SK-N-SH (cell line): ENCODE measurements at regions not wholly inside any gene's neighbourhood (a gene's known extent, or its start where the extent isn't known, plus 50 kb on each side); places are given as distances from the start of the nearest gene placed in this dataset.
A peak's percentile ranks its signal among the peaks of the same experiment; 100 is the strongest.
"Not testable (repeated sequence)": the region's sequence is repeated elsewhere in the genome, so short reads cannot be mapped to it uniquely, and the experiment has no call there.

ENCODE experiments used
- CTCF ChIA-PET: fragments of 300-600, 350-600 bp; formaldehyde crosslinking; extraction: SDS; loops from one replicate; lab custom pipeline; 2021; lab: Yijun Ruan, JAX
- POLR2A ChIA-PET: fragments of 350-600 bp; sonication (Branson Sonifier 250); formaldehyde crosslinking; extraction: SDS; loops from one replicate; lab custom pipeline; 2020; ENCODE audit warnings: antibody characterized with exemption, inconsistent platforms; lab: Yijun Ruan, JAX
- DNase-seq: peaks from one replicate; pipeline ENCODE4 v3.0.0; 2012
- H2AFZ ChIP-seq: fragments of 200-600 bp; sonication (generic); 2 replicates; pipeline ENCODE4 v1.8.1; 2016; ENCODE audit warnings: antibody characterized with exemption, mild to moderate bottlenecking, low read depth
- H3F3A ChIP-seq: fragments of 200-600 bp; sonication (generic); replicated peaks from 2 replicates; pipeline ENCODE3; 2016; ENCODE audit warnings: antibody characterized with exemption, mild to moderate bottlenecking; ENCODE audit not compliant: insufficient read depth
- H3K27ac ChIP-seq, 2 experiments: fragments of 200-500 bp in 1 of 2; fragments of 200-600 bp in 1 of 2; sonication (Bioruptor generic) in 1 of 2; sonication (generic), shearing (Covaris generic) in 1 of 2; 2 replicates each; pipeline versions ENCODE4 v1.5.1 to v1.6.1; 2014 to 2016; ENCODE audit warnings: low read depth in 2 of 2, inconsistent platforms in 1 of 2, low read length in 1 of 2, mild to moderate bottlenecking in 1 of 2, mixed read lengths in 1 of 2
- H3K27me3 ChIP-seq: fragments of 200-600 bp; sonication (generic), shearing (Covaris generic); 2 replicates; pipeline ENCODE4 v1.6.1; 2016; ENCODE audit warnings: mixed run types; ENCODE audit not compliant: insufficient read depth
- H3K36me3 ChIP-seq, 2 experiments: fragments of 200-500 bp in 1 of 2; fragments of 200-600 bp in 1 of 2; sonication (Bioruptor generic) in 1 of 2; sonication (generic) in 1 of 2; replicated peaks in 1 of 2; 2 replicates each; pipeline versions ENCODE3 to v1.5.1; 2014 to 2016; ENCODE audit warnings: low read length in 1 of 2, mild to moderate bottlenecking in 1 of 2; ENCODE audit not compliant: insufficient read depth in 2 of 2, control insufficient read depth in 1 of 2
- H3K4me1 ChIP-seq, 2 experiments: fragments of 200-500 bp in 1 of 2; fragments of 200-600 bp in 1 of 2; sonication (Bioruptor generic) in 1 of 2; sonication (generic), shearing (Covaris generic) in 1 of 2; 2 replicates each; pipeline versions ENCODE4 v1.5.1 to v1.6.1; 2014 to 2016; ENCODE audit warnings: low read depth in 1 of 2, low read length in 1 of 2, mixed run types in 1 of 2; ENCODE audit not compliant: insufficient read depth in 2 of 2, control insufficient read depth in 1 of 2
- H3K4me2 ChIP-seq: fragments of 200-600 bp; sonication (generic), shearing (Covaris generic); 2 replicates; pipeline ENCODE4 v1.6.1; 2017; ENCODE audit warnings: mixed run types
- H3K4me3 ChIP-seq, 2 experiments: fragments of 200-500 bp in 1 of 2; fragments of 200-600 bp in 1 of 2; sonication (Bioruptor generic) in 1 of 2; sonication (generic), shearing (Covaris generic) in 1 of 2; 2 replicates each; pipeline versions ENCODE4 v1.5.1 to v1.8.1; 2014 to 2016; ENCODE audit warnings: low read depth in 2 of 2, inconsistent platforms in 1 of 2, low read length in 1 of 2, mild to moderate bottlenecking in 1 of 2, mixed read lengths in 1 of 2, moderate library complexity in 1 of 2
- H3K79me2 ChIP-seq: fragments of 200-600 bp; sonication (generic); 2 replicates; pipeline ENCODE4 v1.8.1; 2017; ENCODE audit warnings: mild to moderate bottlenecking; ENCODE audit not compliant: insufficient read depth
- H3K9ac ChIP-seq: fragments of 200-600 bp; sonication (generic); 2 replicates; pipeline ENCODE4 v1.6.1; 2017; ENCODE audit warnings: mixed run types
- H3K9me2 ChIP-seq: fragments of 200-600 bp; sonication (generic); 2 replicates; pipeline ENCODE4 v1.6.1; 2017; ENCODE audit warnings: mixed run types
- H3K9me3 ChIP-seq: fragments of 200-600 bp; sonication (generic); 2 replicates; pipeline ENCODE4 v1.6.1; 2017; ENCODE audit warnings: mixed run types, mild to moderate bottlenecking, moderate library complexity
- H4K20me1 ChIP-seq: fragments of 200-600 bp; sonication (generic); 2 replicates; pipeline ENCODE4 v1.6.1; 2017; ENCODE audit warnings: mild to moderate bottlenecking, mixed run types; ENCODE audit not compliant: insufficient read depth
- EP300 ChIP-seq, 2 experiments: IDR thresholded peaks; 2 replicates each; pipeline versions ENCODE4 v1.4.0 to v1.6.1; 2012; ENCODE audit warnings: borderline replicate concordance in 1 of 2, low read depth in 1 of 2, low read length in 1 of 2
- GATA2 ChIP-seq: sonication (generic); formaldehyde crosslinking; IDR thresholded peaks from 2 replicates; pipeline ENCODE4 v1.5.0; 2020; ENCODE audit warnings: mild to moderate bottlenecking, missing genetic modification reagents
- MAX ChIP-seq: IDR thresholded peaks from 2 replicates; pipeline ENCODE4 v1.4.0; 2012; ENCODE audit warnings: low read depth
- RCOR1 ChIP-seq: fragments of 150-350 bp; IDR thresholded peaks from 2 replicates; pipeline ENCODE4 v1.6.1; 2017; ENCODE audit warnings: antibody characterized with exemption, low read length
- WGBS: methylation state at CpG from one replicate; pipeline ENCODE4 v1.1.6; 2017; ENCODE audit warnings: low lambda C conversion rate; 5-methylcytosine and 5-hydroxymethylcytosine counted together
- TF ChIP-seq, protein P1 (sequence below): fragments of 150-350 bp; IDR thresholded peaks from 2 replicates; pipeline ENCODE4 v1.6.1; 2016; ENCODE audit warnings: mild to moderate bottlenecking, low read depth, low read length
- TF ChIP-seq, protein P2 (sequence below): fragments of 150-350 bp; IDR thresholded peaks from 2 replicates; pipeline ENCODE4 v1.6.1; 2017; ENCODE audit warnings: antibody characterized with exemption, low read length, low read depth, borderline replicate concordance

- WGBS = 38% methylated on average over 5 of the region's 5 CpGs
- peaks cover 0 to 37% of the 10 kb centered on the region in 2 experiments; a peak in 1 of 4 replicates for H3K4me1 ChIP-seq
- no peak overlapping the region for H2AFZ ChIP-seq
- H3K36me3 ChIP-seq = no peaks in the 10 kb centered on the region
- TF ChIP-seq, protein P1, sequence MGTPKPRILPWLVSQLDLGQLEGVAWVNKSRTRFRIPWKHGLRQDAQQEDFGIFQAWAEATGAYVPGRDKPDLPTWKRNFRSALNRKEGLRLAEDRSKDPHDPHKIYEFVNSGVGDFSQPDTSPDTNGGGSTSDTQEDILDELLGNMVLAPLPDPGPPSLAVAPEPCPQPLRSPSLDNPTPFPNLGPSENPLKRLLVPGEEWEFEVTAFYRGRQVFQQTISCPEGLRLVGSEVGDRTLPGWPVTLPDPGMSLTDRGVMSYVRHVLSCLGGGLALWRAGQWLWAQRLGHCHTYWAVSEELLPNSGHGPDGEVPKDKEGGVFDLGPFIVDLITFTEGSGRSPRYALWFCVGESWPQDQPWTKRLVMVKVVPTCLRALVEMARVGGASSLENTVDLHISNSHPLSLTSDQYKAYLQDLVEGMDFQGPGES = no peak
- TF ChIP-seq MAX (no peak), GATA2 (CRISPR knock-in tag) (no peak), RCOR1 (no peak), EP300 (IDR thresholded peaks at IDR 0.05; ENCODE audit: borderline replicate concordance in 1 of 2, low read depth in 1 of 2, low read length in 1 of 2) (no peak)
- TF ChIP-seq, protein P2, sequence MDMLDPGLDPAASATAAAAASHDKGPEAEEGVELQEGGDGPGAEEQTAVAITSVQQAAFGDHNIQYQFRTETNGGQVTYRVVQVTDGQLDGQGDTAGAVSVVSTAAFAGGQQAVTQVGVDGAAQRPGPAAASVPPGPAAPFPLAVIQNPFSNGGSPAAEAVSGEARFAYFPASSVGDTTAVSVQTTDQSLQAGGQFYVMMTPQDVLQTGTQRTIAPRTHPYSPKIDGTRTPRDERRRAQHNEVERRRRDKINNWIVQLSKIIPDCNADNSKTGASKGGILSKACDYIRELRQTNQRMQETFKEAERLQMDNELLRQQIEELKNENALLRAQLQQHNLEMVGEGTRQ = no peak
- TF ChIP-seq, all 33 proteins: peak for 0
- H3K9ac ChIP-seq = no peak overlapping the region
- no peaks in the 10 kb centered on the region for H3K9me3 ChIP-seq
- no peaks in the 10 kb centered on the region for H3K9me2 ChIP-seq
- no peaks in the 10 kb centered on the region for H3F3A ChIP-seq
- no peak overlapping the region for H3K27ac ChIP-seq
- no peaks in the 10 kb centered on the region for H3K27me3 ChIP-seq
- no peak for DNase-seq
- no peaks in the 10 kb centered on the region for H4K20me1 ChIP-seq
- no peak overlapping the region for H3K4me2 ChIP-seq
- ChIA-PET POLR2A (no interaction called here), CTCF (interaction anchor here (1.3 kb wide), 1 partner anchor 119 kb away, joined by 3 read pairs; no protein-coding TSS in a partner anchor)
- no peaks in the 10 kb centered on the region for H3K79me2 ChIP-seq
- no peak overlapping the region for H3K4me3 ChIP-seq
These were observed 278.3 kb downstream of the ADGRD1 start for GRCh38 chr12:131232036-131232435.

DNA sequence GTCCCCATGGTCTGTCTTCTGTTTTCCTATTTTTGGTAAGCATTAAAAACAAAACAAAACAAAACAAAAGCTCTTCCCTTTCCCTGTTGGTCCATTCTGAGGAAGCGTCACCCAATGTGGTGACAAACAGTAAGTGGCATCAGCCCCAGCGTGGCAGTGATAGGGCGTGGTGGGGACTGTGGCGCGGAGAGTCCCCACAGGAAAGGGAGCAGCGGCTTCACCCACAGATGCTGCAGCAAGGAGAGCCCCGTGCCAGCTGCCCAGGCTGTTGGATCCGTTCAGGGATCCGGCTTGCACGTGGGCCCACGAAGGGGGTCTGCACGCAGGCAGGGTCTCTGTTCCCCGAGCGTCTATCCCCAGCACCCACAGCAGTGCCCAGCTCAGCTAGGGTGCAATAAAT, 279.2 kb downstream of the ADGRD1 start:
- H3K9me3 ChIP-seq, POLR2A ChIA-PET, H4K20me1 ChIP-seq, H3K9ac ChIP-seq, H3K27me3 ChIP-seq, H3K79me2 ChIP-seq, DNase-seq, H2AFZ ChIP-seq, H3K4me2 ChIP-seq, H3F3A ChIP-seq, H3K36me3 ChIP-seq, H3K27ac ChIP-seq, H3K9me2 ChIP-seq, H3K4me3 ChIP-seq: not testable (repeated sequence)
- H3K4me1 ChIP-seq = peaks cover 0 to 32% of the 10 kb centered on the region in 2 experiments; a peak in 1 of 4 replicates
- WGBS = 72% methylated on average over 6 of the region's 14 CpGs
- CTCF ChIA-PET = interaction anchor here (1.3 kb wide), 1 partner anchor 120 kb away, joined by 3 read pairs; no protein-coding TSS in a partner anchor

DNA sequence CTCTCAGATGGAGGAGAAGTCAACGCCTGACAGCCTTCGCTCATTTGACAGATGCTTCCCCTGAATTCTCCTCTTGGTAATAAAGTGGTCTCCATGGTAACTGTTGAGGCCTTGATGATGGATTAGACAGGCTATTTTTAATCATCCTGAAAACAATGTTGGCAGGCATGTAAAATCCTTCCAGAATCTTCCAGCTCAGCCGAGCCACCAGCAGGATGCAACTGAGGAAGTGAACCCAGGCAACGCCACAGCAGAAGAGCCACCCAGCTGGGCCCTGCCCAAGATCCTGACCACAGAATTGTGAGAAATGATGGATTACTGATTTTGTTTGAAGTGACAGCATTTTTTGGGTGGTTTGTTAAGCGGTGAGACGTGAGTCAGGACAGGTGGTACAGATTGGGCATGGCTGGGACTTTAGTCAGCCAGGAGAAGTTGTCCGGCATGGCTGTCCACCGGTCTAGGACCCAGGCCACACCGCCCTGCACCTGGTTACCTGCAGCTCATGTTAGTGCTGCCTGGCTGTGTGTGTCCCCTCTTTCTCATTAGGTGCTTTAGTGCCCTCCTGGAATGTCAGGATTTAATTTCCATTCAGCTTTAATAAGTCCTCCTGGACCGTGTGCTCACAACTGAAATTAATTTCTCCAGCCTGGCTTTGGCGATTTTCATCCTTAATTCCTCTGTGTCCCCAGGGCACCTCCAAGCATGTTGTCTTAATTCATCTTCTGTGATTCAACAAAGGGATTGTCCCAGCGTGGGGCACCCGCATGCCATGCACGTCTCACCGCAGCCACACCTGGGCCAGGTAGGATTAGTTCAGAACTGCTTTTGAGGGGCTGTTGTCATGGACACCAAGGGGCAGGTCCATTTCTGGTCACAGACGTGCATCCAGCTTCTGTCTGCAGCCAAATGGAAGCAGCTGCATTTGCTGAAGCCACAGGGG, 280.4 kb downstream of the ADGRD1 start:
- POLR2A ChIA-PET, CTCF ChIA-PET, H3K9me2 ChIP-seq, H3F3A ChIP-seq, H3K36me3 ChIP-seq, DNase-seq, H3K9ac ChIP-seq, H3K27me3 ChIP-seq, H3K9me3 ChIP-seq, H4K20me1 ChIP-seq, H2AFZ ChIP-seq, H3K4me3 ChIP-seq, H3K4me2 ChIP-seq, H3K79me2 ChIP-seq: not testable (repeated sequence)
- WGBS = 36% methylated on average over 11 of the region's 16 CpGs
- H3K4me1 ChIP-seq = peaks cover 0 to 28% of the 10 kb centered on the region in 2 experiments; a peak in 1 of 4 replicates
- H3K27ac ChIP-seq = peak overlapping the region in 1 of 2 experiments; percentile 28; a peak in 1 of 4 replicates

DNA sequence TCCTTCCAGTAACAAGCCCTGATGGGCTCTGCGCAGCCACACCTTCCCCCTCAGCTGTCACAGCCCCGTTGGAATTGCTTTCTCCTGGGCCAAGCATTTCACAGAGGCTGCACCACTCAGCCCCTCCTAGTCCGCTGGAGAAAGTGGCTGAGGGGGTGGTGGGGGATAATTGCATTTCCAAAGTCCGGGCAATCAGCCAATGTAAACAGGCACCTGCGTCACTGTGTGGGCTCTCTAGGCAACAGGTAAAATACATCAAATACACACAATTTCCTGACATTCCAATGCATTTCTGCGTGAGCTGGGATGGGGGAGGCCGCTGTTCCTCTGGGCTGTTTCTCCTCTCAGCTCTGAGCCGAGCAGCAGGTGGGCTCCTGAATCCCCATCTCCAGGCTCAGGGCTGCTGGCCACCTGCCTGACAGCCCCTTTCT, 281.1 kb downstream of the ADGRD1 start:
- H3K9me3 ChIP-seq, H3K4me3 ChIP-seq, CTCF ChIA-PET, H3K27me3 ChIP-seq, H3K4me2 ChIP-seq, DNase-seq, H3K9me2 ChIP-seq, H3K79me2 ChIP-seq, H3K27ac ChIP-seq, H3K9ac ChIP-seq, POLR2A ChIA-PET, H4K20me1 ChIP-seq, H2AFZ ChIP-seq, H3K36me3 ChIP-seq, H3F3A ChIP-seq: not testable (repeated sequence)
- peaks cover 0 to 21% of the 10 kb centered on the region in 2 experiments; a peak in 1 of 4 replicates for H3K4me1 ChIP-seq
- 14% methylated on average over 2 of the region's 8 CpGs for WGBS
